GM12865 (cell line): ENCODE measurements at regions not wholly inside any gene's neighbourhood (a gene's known extent, or its start where the extent isn't known, plus 50 kb on each side); places are given as distances from the start of the nearest gene placed in this dataset.
"Not testable (repeated sequence)": the region's sequence is repeated elsewhere in the genome, so short reads cannot be mapped to it uniquely, and the experiment has no call there.

Experiments
- DNase-seq: peaks from one replicate; pipeline ENCODE4 v3.0.0; 2010; ENCODE audit warnings: low read depth
- H3K4me3 ChIP-seq: 2 replicates; pipeline ENCODE4 v1.5.1; 2011; ENCODE audit warnings: mild to moderate bottlenecking, low read depth, low read length, control low read depth
- TF ChIP-seq, protein P1 (sequence below): IDR thresholded peaks from 2 replicates; pipeline ENCODE4 v1.5.1; 2011; ENCODE audit warnings: low read length, control low read depth, low read depth, inconsistent platforms; ENCODE audit not compliant: insufficient read depth; ENCODE audit errors: missing control alignments

DNA sequence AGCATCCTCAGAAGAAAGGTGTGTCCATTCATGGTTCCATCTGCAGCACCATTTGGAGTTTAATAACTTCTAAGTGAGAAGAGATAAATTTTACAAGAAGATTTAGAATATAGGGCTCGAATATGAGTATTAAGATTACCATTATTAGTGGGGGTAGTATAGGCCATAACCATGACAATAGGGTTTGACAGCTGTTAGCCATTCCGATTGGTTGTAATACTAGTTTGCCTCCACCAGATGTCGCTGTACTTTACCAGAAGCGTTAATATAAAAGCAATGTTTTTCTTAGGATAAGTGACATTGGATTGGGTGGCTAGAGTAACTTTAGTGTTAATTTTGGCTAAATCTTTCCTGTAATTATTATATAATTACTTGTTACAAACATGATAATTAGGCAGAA lies 107.5 kb upstream of the SRD5A2 start:
- H3K4me3 ChIP-seq = no peak overlapping the region
- peak; percentile 21 for DNase-seq
- TF ChIP-seq, protein P1, sequence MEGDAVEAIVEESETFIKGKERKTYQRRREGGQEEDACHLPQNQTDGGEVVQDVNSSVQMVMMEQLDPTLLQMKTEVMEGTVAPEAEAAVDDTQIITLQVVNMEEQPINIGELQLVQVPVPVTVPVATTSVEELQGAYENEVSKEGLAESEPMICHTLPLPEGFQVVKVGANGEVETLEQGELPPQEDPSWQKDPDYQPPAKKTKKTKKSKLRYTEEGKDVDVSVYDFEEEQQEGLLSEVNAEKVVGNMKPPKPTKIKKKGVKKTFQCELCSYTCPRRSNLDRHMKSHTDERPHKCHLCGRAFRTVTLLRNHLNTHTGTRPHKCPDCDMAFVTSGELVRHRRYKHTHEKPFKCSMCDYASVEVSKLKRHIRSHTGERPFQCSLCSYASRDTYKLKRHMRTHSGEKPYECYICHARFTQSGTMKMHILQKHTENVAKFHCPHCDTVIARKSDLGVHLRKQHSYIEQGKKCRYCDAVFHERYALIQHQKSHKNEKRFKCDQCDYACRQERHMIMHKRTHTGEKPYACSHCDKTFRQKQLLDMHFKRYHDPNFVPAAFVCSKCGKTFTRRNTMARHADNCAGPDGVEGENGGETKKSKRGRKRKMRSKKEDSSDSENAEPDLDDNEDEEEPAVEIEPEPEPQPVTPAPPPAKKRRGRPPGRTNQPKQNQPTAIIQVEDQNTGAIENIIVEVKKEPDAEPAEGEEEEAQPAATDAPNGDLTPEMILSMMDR = peak; percentile 51

DNA sequence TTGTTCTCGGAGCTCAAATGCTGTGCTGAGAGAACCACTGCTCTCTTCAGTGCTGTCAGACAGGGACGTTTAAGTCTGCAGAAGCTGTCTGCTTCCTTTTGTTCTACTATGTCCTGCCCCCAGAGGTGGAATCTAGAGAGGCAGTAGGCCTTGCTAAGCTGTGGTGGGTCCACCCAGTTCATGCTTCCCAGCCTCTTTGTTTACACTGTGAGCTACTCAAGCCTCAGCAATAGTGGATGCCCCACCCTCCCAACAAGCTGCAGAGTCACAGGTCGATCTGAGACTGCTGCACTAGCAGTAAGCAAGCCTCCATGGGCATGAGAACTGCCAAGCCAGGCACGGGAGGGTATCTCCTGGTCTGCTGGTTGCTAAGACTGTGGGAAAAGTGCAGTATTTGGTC lies 102.8 kb upstream of the SRD5A2 start:
- not testable (repeated sequence) for H3K4me3 ChIP-seq, DNase-seq

DNA sequence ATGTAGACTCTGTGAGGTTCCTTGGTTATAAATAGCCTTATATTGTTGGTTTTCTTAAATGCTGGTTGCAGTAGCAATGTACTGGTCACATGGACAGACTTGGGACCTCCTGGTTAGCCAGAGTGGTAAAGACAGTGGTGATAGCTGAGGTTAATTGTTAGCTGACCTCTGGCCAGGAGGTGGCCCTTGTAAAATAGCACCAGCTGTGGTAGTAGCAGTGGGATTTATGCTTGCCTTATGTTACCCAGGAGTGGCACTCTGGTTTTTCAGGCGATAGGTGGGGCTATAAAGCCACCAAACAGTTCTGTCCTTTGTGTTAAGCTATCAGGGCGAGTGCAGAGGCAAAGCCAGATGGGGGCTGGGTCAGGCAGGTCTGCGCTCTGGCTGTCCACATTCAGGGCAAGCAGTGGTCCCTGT lies 94.8 kb upstream of the SRD5A2 start:
- no peak overlapping the region for H3K4me3 ChIP-seq
- DNase-seq = peak; percentile 22

DNA sequence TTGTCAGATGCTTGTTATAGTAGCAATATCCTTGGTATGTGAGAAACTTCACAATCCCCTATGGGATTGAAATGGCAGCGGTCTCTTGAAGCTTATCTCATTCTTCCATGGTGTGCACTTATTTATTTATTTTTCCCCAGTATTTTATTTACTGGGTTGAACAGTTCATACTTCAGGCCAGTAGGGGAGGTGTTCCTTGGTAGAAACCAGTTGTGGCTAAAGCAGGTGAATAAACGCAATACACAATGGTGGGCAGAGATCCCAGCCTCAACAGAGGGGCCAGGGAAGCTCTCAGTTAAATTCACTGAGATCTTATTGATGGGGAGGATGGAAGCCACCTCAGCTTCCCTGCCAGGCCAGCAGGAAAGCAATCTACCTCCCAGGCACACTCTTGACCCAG lies 93.7 kb upstream of the SRD5A2 start:
- DNase-seq = no peak
- TF ChIP-seq, protein P1 = no peak

More for the DNA sequence above, 94.8 kb upstream of the SRD5A2 start:
- TF ChIP-seq, protein P1 = peak; percentile 11

DNA sequence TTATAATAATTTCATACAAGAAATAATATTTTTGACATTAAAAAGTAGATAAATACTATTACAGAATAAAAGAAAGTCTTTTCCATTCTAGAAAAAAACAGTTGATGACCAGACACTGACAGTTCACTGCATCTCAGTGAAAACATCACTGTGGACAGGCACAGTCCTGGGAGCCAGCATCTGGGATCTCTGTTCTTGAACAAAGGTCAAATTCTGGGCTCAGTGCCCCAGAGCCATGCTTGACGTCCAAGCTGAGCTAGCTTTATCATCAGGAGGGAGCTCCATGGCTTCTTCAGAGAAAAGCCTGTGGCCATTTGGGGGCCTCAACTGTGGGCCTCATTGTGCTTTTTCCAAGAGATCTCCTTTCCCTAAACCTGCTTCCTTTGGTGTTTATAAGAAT lies 86.1 kb upstream of the SRD5A2 start:
- H3K4me3 ChIP-seq = no peak overlapping the region
- TF ChIP-seq, protein P1 = no peak
- DNase-seq = no peak

More for the DNA sequence above, 93.7 kb upstream of the SRD5A2 start:
- H3K4me3 ChIP-seq = no peak overlapping the region

DNA sequence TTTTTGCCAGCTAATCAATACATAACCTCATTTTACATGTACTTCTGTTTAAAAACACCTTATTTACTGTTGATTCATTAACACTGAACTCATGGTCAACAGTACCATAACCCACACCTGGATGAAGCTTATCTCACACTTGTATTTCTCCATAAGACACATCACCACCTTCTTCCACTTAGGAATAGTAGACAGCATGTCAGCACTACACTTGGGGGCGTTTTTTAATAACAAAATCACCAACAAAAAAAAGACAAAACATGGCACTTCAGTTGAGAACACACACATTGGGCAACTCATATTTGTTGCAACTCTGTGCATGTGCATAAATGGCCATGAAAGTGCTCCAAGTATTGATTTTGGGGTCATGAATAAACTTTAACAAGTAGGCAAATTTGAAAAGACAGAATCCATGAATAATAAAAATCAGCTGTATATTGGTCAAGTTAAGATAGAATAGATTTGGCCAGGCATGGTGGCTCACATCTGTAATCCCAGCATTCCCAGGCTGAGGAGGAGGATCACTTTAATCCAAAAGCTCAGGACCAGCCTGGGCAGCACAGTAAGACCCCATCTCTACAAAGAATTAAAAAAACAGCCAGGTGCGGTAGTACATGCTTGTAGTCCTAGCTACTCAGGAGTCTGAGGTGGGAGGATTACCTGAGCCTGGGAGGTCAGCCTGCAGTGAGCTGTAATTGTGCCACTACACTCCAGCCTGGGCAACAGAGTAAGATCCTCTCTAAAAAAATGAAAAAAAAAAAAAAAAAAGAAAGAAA lies 84.4 kb upstream of the SRD5A2 start:
- no peak overlapping the region for H3K4me3 ChIP-seq
- TF ChIP-seq, protein P1 = no peak
- DNase-seq = no peak

DNA sequence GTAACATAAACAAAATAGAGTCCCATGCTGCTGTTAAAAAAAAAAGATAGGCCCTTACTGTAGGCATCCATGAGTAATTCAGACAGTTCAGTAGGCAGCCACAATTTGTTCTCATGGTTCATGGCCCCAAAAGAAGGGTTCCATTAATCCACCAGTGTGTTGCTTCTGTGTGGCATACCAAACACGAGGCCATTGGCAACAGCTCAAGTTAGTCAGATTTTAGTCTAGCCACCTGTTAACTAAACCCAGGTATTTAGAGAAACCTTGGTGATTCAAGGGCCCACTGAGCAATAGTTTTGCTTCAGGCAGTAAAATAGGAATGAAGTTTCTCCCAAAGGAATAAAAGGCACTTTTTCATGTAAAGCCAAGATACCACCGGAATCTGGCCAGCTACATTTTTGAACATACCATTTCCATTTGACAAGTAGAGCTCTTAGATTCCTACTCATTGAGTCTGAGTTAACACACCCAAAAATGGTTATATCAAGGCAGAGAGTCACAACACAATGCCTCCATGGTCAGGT lies 80.1 kb upstream of the SRD5A2 start:
- no peak overlapping the region for H3K4me3 ChIP-seq
- DNase-seq = no peak
- TF ChIP-seq, protein P1 = no peak
